D341Med (cell line): ENCODE measurements at regions not wholly inside any gene's neighbourhood (a gene's known extent, or its start where the extent isn't known, plus 50 kb on each side); places are given as distances from the start of the nearest gene placed in this dataset.

Experiments used
- DNase-seq: peaks from one replicate; pipeline ENCODE4 v3.0.0; 2012; ENCODE audit warnings: low spot score

GRCh38 chr17:15109608-15110007 lies 155.5 kb downstream of the PMP22 start:
- DNase-seq: peak; percentile 27

GRCh38 chr17:15108992-15109391 lies 156.1 kb downstream of the PMP22 start:
- no peak for DNase-seq

- DNase-seq: no peak
Measured at GRCh38 chr17:15106540-15106939, 158.6 kb downstream of the PMP22 start.

DNA sequence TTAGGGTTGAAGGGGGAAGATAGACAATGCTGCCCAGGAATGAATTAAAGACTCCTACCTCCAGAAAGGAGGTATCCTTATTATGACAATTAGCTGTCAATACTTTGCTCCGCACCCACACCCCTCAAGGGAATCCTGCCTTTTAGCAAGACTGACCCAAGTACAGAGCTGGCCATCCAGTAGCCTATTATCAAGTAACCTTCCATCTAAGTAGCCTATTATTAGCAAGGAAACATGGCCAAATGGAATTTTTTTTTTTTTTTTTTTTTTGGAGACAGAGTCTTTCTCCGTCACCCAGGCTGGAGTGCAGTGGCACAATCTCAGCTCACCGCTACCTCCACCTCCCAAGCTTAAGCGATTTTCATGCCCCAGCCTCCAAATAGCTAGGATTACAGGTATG lies 161.3 kb downstream of the PMP22 start:
- DNase-seq: no peak

- DNase-seq: no peak
Measured at GRCh38 chr17:15101175-15101574, 164.0 kb downstream of the PMP22 start.

- no peak for DNase-seq
Measured at GRCh38 chr17:15096511-15096910, 168.6 kb downstream of the PMP22 start.

DNA sequence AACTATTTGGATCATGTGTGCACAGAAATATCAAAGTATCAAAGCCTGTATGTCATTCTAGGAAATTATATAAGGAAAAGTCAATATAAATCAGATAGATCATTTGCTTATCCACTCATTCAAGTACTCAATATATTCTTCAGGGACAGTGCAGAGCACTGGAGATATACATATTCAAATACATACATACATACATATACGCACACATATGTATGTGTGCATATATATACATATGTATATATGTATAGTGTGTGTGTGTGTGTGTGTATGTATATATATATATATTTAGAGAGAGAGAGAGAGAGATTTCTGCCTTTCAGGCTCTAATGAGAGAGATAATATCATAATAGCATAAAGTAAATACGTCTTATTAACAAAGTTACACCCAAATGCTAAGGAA lies 169.2 kb downstream of the PMP22 start:
- no peak for DNase-seq

- DNase-seq: no peak
Measured at GRCh38 chr17:15092762-15093161, 172.4 kb downstream of the PMP22 start.

GRCh38 chr17:15092261-15092660 lies 172.9 kb downstream of the PMP22 start:
- no peak for DNase-seq

- DNase-seq: no peak
Measured at GRCh38 chr17:15091825-15092224, 173.3 kb downstream of the PMP22 start.

- no peak for DNase-seq
Measured at GRCh38 chr17:15090533-15090932, 174.6 kb downstream of the PMP22 start.

DNA sequence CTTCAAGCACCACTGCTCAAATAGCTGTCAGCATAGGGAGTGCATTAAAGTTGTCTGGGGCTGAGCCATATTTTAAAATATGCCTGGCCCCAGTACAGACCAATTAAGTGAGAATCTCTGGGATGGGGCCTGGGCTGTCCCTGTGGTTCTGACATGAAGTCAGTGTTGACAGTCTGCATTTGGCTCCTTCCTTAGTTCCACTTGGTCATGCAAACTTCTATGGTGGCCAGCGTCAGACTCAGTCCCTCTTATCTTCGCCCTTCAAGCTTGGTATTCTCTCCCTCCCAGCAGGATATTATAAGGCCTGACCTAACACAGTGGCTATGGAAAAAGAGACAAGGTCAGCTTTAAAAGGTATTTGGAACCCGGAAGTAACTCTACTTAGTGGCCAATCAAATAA lies 177.2 kb downstream of the PMP22 start:
- DNase-seq: no peak

GRCh38 chr17:15086776-15087295 lies 178.3 kb downstream of the PMP22 start:
- no peak for DNase-seq

DNA sequence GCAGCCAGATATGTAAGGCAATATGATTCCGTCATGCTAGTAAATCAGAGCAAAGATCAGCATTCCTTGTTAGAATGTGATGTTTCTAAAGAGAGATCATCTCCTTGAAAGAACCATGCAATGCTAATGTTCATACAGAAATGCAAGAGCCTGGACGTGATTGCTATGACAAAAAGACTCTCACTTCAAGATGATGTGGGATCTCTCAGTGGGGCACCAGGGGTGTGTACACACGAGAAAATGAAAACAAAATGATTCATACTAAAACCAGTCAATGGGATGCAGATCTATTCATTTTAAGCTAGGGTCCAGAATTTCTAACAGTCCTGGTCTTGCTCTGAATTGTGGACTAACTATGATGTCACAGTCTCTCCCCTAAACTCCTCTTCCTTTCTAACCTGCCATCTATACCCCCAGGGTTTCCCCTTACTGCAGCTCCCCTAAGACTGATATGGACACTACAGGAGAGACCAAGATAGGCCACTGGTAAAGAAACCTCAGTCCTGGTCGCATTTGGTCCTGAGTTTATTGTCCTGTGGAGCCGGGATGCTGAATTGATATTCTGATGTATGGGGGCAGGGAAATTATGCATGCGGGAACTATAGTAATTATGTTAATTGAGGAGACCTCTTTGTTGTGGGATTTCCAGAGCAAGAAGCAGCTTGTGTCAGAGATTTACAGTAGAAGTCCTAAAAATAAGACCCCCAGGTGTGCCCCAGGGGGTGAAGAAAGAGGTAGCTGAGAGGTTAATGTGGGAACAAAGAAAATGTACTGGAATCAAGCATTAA lies 179.0 kb downstream of the PMP22 start:
- no peak for DNase-seq

DNA sequence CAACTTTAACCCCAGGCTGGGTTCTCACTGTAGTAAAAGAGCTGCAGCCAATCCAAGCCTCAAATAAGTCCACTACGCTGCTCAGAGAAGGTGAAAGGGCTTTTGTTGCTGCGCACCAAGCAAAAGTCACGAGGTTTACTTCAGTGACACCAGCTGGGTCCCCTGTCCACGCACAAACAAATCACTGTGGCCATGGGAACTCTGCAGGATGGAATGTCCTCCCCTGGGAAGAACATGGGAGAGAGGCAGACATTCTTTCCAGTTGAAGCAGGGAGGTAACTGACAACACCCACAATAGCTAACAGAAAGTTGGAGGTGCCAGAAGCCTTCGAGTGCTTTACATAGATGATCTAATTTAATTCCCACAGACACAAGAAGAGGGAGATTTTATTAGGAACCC lies 181.9 kb downstream of the PMP22 start:
- DNase-seq: no peak

- no peak for DNase-seq
Measured at GRCh38 chr17:15081008-15081407, 184.1 kb downstream of the PMP22 start.

GRCh38 chr17:15078570-15078969 lies 186.6 kb downstream of the PMP22 start:
- no peak for DNase-seq

DNA sequence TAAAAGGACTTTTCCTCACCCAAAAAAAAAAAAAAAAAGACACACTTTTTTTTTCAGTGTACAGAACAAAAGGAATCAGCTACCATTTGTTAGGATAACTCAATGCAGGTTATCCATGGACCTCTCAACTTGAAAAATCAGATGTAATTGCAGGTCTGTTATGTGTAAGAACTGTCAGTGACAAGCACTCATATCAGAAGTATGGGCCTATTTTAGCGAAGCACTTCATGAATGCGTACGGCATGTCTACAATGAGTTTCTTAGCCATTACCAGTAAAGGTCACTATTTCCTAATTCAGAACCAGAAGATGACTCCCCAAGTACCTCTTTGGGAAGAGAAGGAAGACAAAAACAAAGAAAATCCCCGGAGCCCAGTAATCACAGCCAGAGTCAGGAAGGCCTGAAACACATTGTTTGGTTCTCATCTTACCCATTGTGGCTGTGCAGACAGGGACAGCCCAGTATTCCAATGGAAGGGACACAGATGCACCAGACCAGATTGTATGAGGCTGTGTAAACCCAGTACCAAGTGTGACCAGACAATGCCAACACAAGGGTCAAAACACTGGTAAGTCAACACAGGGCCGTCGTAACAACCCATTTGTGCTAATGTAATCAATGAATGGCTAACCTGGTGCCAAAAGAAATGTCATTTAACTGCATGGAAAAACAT lies 188.0 kb downstream of the PMP22 start:
- DNase-seq: no peak

- DNase-seq: no peak
Measured at GRCh38 chr17:15051933-15052332, 213.2 kb downstream of the PMP22 start.

DNA sequence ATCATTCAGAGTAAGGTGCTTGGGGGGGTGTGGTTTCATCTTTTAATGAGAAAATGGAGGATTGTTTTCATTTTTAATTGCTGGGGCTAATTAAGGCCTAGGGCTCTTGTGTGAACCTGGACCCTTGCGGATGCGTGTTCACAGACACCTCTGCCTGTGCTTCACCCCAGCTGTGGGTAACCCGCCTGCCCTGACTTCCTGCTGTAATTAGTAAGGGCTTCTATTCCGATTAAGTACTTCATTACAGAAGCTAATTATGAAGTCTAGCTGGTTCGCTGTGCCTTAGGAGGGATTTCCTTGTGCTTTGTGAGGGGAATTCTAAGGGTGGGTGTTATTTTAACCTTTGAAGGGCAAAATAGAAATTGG lies 215.3 kb downstream of the PMP22 start:
- no peak for DNase-seq

DNA sequence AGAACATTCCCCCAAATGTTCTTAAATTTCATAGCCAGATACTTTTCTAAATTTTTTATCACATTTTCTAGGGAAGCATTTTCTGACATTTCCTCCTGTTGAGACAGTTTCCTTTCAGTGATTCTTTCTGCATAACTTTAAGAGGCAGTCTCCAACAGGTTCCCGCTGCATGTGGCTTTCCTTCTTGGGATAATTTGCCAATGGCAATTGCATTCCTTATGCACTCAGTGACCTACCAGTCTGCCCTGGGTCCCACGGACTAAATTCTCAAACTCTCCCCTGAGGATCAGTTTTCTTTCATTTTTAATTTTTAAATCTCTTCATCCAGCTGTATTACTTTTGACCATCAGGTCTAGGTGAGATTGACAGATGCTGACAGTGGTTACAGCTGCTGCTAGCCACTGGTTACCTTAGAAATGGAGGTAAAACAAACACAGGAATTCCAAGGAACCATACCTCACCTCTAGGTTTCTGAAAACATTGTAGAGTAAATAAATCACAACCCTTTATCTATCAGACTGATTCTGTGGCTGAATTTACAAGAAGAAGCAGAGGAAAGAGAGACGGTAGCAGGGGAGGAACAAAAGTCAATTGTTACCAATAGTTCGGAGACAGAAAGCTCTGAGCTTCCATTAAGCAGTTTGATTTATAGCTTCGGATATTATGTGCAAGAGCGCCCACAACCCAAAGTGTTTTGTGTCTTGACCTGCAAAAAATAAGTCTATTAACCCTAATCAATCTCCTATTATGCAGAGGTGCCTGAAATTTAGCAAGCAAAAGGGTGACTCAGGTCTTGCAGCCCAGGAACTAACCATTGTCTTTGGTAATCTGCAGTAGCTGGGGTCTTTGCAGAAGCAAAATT lies 216.0 kb downstream of the PMP22 start:
- no peak for DNase-seq

DNA sequence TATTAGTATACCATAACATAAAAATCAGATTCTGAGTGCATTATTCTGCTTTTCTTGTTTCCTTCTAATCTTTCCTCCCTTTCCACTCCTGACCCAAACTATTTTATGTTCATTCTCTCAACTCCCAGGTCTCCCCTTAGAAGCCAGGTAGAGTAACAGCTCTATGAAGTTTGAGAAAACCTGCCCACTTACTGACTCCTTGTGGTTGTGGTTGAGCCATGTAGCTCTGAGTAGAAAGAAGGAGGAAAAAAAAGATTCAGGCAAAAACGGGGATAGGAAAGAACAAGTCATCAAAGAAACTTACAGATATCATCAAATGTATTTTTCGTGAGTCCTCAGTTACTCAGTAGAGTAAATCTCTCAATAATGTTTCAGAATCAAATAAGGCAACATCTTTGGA lies 216.7 kb downstream of the PMP22 start:
- DNase-seq: no peak

DNA sequence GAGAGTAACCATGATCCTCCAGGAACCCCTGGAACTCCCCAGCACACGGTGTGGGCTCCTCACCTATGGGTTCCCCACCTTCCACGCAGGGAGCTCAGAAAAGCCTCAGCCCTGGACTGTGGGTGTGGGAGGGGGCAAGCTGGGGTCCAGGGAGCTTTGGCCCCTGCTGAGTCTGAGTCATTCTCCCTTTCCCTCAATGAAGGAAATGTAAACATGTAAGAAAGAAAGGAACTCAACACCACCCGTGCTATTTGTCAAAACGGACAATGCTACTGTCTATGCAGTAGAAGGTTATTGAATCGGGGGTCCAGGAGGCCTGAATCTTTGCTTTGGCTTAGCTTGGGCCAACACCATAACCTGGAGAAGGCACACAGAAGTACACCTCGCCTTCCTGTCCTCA lies 222.8 kb downstream of the PMP22 start:
- DNase-seq: no peak
